ENCODE measurements at regions not wholly inside any gene's neighbourhood (a gene's known extent, or its start where the extent isn't known, plus 50 kb on each side); places are given as distances from the start of the nearest gene placed in this dataset.

DNA sequence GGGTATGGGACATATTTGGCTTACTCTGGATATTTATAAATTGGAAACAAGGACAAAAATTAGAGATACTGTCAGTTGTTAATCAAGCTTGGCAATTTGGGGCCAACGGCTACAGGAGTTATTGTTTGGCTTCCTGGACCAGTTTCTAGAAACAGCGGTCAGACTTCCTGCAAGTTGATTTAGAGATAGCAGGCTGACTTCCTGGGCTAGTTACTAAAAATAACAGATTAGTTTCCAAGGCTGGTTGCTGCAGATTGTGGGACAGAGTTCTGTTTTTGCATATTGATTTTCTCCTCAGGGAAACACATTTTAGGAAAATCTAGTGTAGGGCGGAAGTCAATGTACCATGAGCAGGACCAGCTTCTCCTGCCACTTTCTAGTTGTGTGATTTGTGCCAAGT is 144.0 kb upstream of the TMPO start:
- DNase-seq (ENCODE audit: low read depth, low spot score) = no peak
- WGBS (ENCODE audit: insufficient coverage, insufficient replicate concordance, low lambda C conversion rate, missing lambda C conversion rate) = 40% methylated on average over 3 of the region's 3 CpGs
- in situ Hi-C loops (cut with MboI) (no loop called here), intact Hi-C loops (cut with micrococcal nuclease; ENCODE audit: unreplicated experiment) (loop anchor here (5.0 to 10.0 kb wide), 4 partner anchors 99 to 1057 kb away; no protein-coding TSS in a partner anchor)
- Histone ChIP-seq H3K36me3 (ENCODE audit: control insufficient read depth in 2 of 2, insufficient read depth in 2 of 2, low read length in 1 of 2) (no peaks in the 10 kb centered on the region), H4K20me1 (ENCODE audit: control insufficient read depth, insufficient read depth) (no peaks in the 10 kb centered on the region), H2AFZ (ENCODE audit: control insufficient read depth, low read depth, low read length) (no peak overlapping the region), H3K4me3 (no peak overlapping the region), H3K27me3 (replicated peaks in 1 of 2; ENCODE audit: control insufficient read depth in 2 of 2, insufficient read depth in 2 of 2, low read length in 1 of 2) (no peaks in the 10 kb centered on the region; a peak in 1 of 4 replicates), H3K27ac (ENCODE audit: control insufficient read depth, insufficient read depth) (no peak overlapping the region), H3K4me2 (ENCODE audit: control insufficient read depth, insufficient read depth) (no peak overlapping the region), H3K9me3 (replicated peaks; ENCODE audit: control insufficient read depth, insufficient read depth, low read length) (no peaks in the 10 kb centered on the region), H3K9ac (ENCODE audit: control insufficient read depth, insufficient read depth, low read length) (no peak overlapping the region), H3K79me2 (ENCODE audit: control insufficient read depth, insufficient read depth, low read length) (no peaks in the 10 kb centered on the region), H3K4me1 (ENCODE audit: control insufficient read depth, insufficient read depth, low read length) (no peaks in the 10 kb centered on the region)
- ChIA-PET RAD21 (ENCODE audit: unreplicated experiment) (interaction anchor here (1.0 to 2.6 kb wide), 3 partner anchors 28 to 1222 kb away, joined by 3 to 15 read pairs (median 4); no protein-coding TSS in a partner anchor), SMC1A (ENCODE audit: uncharacterized antibody, unreplicated experiment) (interaction anchor here (0.6 to 4.5 kb wide), 14 partner anchors 16 to 1273 kb away, joined by 3 to 35 read pairs (median 4); no protein-coding TSS in a partner anchor), CTCF (interaction anchor here (0.8 to 1.9 kb wide), 5 partner anchors 20 to 1794 kb away, joined by 3 to 8 read pairs (median 5); no protein-coding TSS in a partner anchor), POLR2A (interaction anchor here (0.6 to 0.7 kb wide), 2 partner anchors 161 to 1792 kb away, joined by 3 to 6 read pairs; no protein-coding TSS in a partner anchor)
- no peak for ATAC-seq
- BruUV-seq (replicated peaks) = no TSS peak
- TF ChIP-seq, protein P1, sequence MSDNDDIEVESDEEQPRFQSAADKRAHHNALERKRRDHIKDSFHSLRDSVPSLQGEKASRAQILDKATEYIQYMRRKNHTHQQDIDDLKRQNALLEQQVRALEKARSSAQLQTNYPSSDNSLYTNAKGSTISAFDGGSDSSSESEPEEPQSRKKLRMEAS (IDR thresholded peaks at IDR 0.05; ENCODE audit: low read depth, low read length) = no peak
- TF ChIP-seq, protein P2, sequence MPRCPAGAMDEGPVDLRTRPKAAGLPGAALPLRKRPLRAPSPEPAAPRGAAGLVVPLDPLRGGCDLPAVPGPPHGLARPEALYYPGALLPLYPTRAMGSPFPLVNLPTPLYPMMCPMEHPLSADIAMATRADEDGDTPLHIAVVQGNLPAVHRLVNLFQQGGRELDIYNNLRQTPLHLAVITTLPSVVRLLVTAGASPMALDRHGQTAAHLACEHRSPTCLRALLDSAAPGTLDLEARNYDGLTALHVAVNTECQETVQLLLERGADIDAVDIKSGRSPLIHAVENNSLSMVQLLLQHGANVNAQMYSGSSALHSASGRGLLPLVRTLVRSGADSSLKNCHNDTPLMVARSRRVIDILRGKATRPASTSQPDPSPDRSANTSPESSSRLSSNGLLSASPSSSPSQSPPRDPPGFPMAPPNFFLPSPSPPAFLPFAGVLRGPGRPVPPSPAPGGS (IDR thresholded peaks at IDR 0.05; ENCODE audit: borderline replicate concordance, insufficient read depth, low read depth, low read length, poor library complexity, severe bottlenecking) = no peak
- no peak for TF ChIP-seq CBX5 (IDR thresholded peaks at IDR 0.05; ENCODE audit: low read depth)
- TF ChIP-seq NBN (IDR thresholded peaks at IDR 0.05) = no peak
- TF ChIP-seq ZNF384 (IDR thresholded peaks at IDR 0.05; ENCODE audit: borderline replicate concordance, low read depth, low read length) = no peak
- TF ChIP-seq CEBPB (IDR thresholded peaks at IDR 0.05; ENCODE audit: borderline replicate concordance in 1 of 2, low read depth in 2 of 2, low read length in 2 of 2) = no peak
- TF ChIP-seq CBX3 (IDR thresholded peaks at IDR 0.05; ENCODE audit: borderline replicate concordance, low read depth) = no peak
- no peak for TF ChIP-seq IRF4 (IDR thresholded peaks at IDR 0.05; ENCODE audit: low read depth, low read length)
- TF ChIP-seq MLLT1 (IDR thresholded peaks at IDR 0.05) = no peak
- no peak for TF ChIP-seq NR2C2 (IDR thresholded peaks at IDR 0.05; ENCODE audit: borderline replicate concordance, control insufficient read depth, insufficient read length, low read depth)
- no peak for TF ChIP-seq KLF5 (IDR thresholded peaks at IDR 0.05; ENCODE audit: partially characterized antibody)
- TF ChIP-seq RAD51 (IDR thresholded peaks at IDR 0.05) = no peak
- TF ChIP-seq SP1 (IDR thresholded peaks at IDR 0.05; ENCODE audit: low read depth, low read length) = no peak
- no peak for TF ChIP-seq ETV6 (conservative IDR thresholded peaks at IDR 0.05 in 1 of 2, IDR thresholded peaks at IDR 0.05 in 1 of 2; ENCODE audit: borderline replicate concordance in 1 of 2, low read depth in 1 of 2)
- FAIRE-seq = no peak
